OCI-LY7 (cell line): ENCODE measurements at regions not wholly inside any gene's neighbourhood (a gene's known extent, or its start where the extent isn't known, plus 50 kb on each side); places are given as distances from the start of the nearest gene placed in this dataset.

ENCODE experiments used
- BruUV-seq: library from RNA; stranded (reverse); fragments of 400-500 nt; replicated peaks from 2 replicates; lab custom pipeline; 2021; lab: Mats Ljungman, UMichigan
- CTCF ChIA-PET: fragments of 300-600 bp; sonication (Branson Sonifier 250); formaldehyde crosslinking; loops from one replicate; lab custom pipeline; 2022; ENCODE audit warnings: antibody characterized with exemption; ENCODE audit not compliant: unreplicated experiment; lab: Charles Lee
- POLR2A ChIA-PET: fragments of 300-600 bp; sonication (Branson Sonifier 250); formaldehyde crosslinking; loops from one replicate; lab custom pipeline; 2022; ENCODE audit warnings: antibody characterized with exemption; lab: Charles Lee
- DNase-seq: peaks from one replicate; pipeline ENCODE4 v3.0.0-alpha.2; 2015; ENCODE audit warnings: low spot score
- H2AFZ ChIP-seq: fragments of 200-600 bp; sonication (generic), shearing (Covaris generic); 2 replicates; pipeline ENCODE4 v1.6.1; 2014; ENCODE audit warnings: mild to moderate bottlenecking, antibody characterized with exemption, low read length, moderate library complexity
- H3K27ac ChIP-seq: fragments of 200-600 bp; sonication (generic); 2 replicates; pipeline ENCODE4 v1.5.1; 2014; ENCODE audit warnings: mixed run types, low read depth, mild to moderate bottlenecking, moderate library complexity, low read length, inconsistent platforms; ENCODE audit not compliant: poor library complexity, severe bottlenecking
- H3K36me3 ChIP-seq: fragments of 200-600 bp; sonication (generic); 2 replicates; pipeline ENCODE4 v1.6.1; 2014; ENCODE audit warnings: mild to moderate bottlenecking, antibody characterized with exemption, low read length, moderate library complexity, mixed read lengths; ENCODE audit not compliant: insufficient read depth
- H3K4me1 ChIP-seq: fragments of 200-600 bp; sonication (generic); 2 replicates; pipeline ENCODE4 v1.5.1; 2014; ENCODE audit warnings: mild to moderate bottlenecking, low read length; ENCODE audit not compliant: insufficient read depth, poor library complexity, severe bottlenecking
- H3K4me2 ChIP-seq: fragments of 200-600 bp; sonication (generic); 2 replicates; pipeline ENCODE4 v1.6.1; 2014; ENCODE audit warnings: mild to moderate bottlenecking, low read length
- H3K4me3 ChIP-seq: fragments of 200-600 bp; sonication (generic); 2 replicates; pipeline ENCODE4 v1.5.1; 2014; ENCODE audit warnings: mild to moderate bottlenecking, low read depth, low read length; ENCODE audit not compliant: poor library complexity, severe bottlenecking
- H3K79me2 ChIP-seq: fragments of 200-600 bp; sonication (generic); 2 replicates; pipeline ENCODE4 v1.6.1; 2016; ENCODE audit warnings: low read depth, mild to moderate bottlenecking, low read length, moderate library complexity, mixed read lengths; ENCODE audit not compliant: insufficient read depth
- H3K9me2 ChIP-seq: fragments of 200-600 bp; sonication (generic); 2 replicates; pipeline ENCODE4 v1.6.1; 2016; ENCODE audit warnings: mild to moderate bottlenecking, low read length, mixed read lengths; ENCODE audit not compliant: insufficient read depth
- H3K9me3 ChIP-seq: fragments of 200-600 bp; sonication (generic); 2 replicates; pipeline ENCODE4 v1.6.1; 2014; ENCODE audit warnings: mild to moderate bottlenecking, mixed run types, low read length, mixed read lengths
- H4K20me1 ChIP-seq: fragments of 200-600 bp; sonication (generic); 2 replicates; pipeline ENCODE4 v1.6.1; 2014; ENCODE audit warnings: mild to moderate bottlenecking, antibody characterized with exemption, low read length, moderate library complexity, mixed read lengths; ENCODE audit not compliant: insufficient read depth
- CTCF ChIP-seq: fragments of 200-600 bp; sonication (generic); conservative IDR thresholded peaks from 2 replicates; pipeline ENCODE4 v1.5.1; 2014; ENCODE audit warnings: mild to moderate bottlenecking, antibody characterized with exemption, low read length, moderate library complexity, mixed read lengths
- EZH2phosphoT487 ChIP-seq: fragments of 200-600 bp; sonication (generic); IDR thresholded peaks from 2 replicates; pipeline ENCODE4 v1.6.1; 2018; ENCODE audit warnings: low read depth, borderline replicate concordance, mild to moderate bottlenecking, mixed run types, antibody characterized with exemption, low read length, moderate library complexity, mixed read lengths
- intact Hi-C: fragments of 100-400 bp; cut with micrococcal nuclease; formaldehyde crosslinking; loops from one replicate; pipeline ENCODE4 v1.10.0; 2022; ENCODE audit not compliant: unreplicated experiment

DNA sequence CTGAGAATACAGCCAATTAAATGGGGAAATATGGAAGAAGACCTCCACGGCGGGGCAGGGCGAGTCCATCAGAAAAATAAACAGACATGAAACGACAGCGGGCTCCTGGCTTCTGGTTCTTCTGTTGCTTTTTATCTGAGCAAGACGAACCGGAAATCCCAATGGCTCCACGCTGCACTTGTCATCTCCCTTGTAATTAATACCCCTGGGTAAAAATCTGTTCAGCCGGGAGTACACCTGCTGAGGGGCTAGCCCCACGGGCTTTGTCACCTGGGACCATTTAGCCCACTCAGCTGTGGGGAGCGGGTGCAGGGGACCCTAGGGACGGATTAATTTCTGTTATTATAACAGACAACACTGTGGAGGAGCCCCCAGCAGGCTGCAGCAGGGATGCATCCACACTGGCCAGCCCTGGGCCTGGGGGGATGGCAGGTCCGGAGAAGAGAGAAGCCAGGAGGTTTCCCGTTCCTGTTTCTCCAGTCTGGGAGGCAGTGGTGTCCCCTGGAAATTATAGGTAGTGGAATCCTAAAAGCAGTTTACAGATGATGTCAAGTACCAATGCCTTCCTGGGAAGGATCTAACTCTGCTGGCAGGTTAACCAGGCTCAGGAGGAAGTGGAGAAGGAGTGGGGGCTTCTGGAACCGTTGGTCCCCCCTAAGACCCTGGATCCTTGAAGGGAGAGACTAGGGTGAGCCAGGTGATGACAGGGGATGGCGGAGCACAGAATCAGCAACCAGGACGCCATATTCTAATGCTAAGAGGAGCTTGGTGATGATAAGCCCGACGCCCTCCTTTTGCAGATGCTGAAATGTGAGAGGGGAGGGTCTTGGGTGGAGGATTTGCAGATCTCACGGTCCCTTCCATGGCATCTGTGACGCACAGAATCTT is 566.1 kb downstream of the PTPRU start:
- Histone ChIP-seq H3K36me3 (no peaks in the 10 kb centered on the region), H4K20me1 (no peaks in the 10 kb centered on the region), H3K9me2 (no peaks in the 10 kb centered on the region), H3K4me3 (no peak overlapping the region), H3K9me3 (no peaks in the 10 kb centered on the region), H3K79me2 (no peaks in the 10 kb centered on the region), H3K4me1 (no peaks in the 10 kb centered on the region), H2AFZ (no peak overlapping the region), H3K4me2 (no peak overlapping the region), H3K27ac (no peak overlapping the region)
- ChIA-PET CTCF (no interaction called here), POLR2A (no interaction called here)
- BruUV-seq = no TSS peak
- TF ChIP-seq EZH2phosphoT487 (no peak), CTCF (no peak)
- no peak for DNase-seq
- intact Hi-C loops = no loop called here

DNA sequence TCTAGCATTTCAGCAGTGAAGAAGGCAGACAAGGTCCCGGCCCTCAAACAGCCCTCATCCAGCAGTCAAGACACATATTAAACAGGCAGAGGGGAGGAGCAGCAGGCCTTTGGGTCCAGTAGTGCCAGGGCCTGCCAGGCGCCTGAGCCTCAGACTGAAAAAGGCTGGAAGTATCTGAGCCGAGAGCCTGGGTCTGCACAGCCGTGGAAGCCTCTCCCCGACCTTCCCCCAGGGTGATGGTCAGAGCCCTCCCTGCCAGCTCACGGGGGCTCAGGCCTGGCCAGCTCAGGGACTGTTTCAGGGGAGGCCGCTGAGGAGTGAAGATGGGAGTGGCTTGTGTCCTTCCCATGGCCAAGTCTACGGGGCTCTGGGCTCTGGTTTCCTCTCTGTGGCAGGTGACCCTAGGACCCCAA is 565.2 kb downstream of the PTPRU start:
- no peak overlapping the region for H3K4me3 ChIP-seq
- intact Hi-C loops = no loop called here
- no peaks in the 10 kb centered on the region for H4K20me1 ChIP-seq
- H3K27ac ChIP-seq = no peak overlapping the region
- H2AFZ ChIP-seq = no peak overlapping the region
- H3K4me2 ChIP-seq = no peak overlapping the region
- H3K36me3 ChIP-seq = no peaks in the 10 kb centered on the region
- no peaks in the 10 kb centered on the region for H3K9me3 ChIP-seq
- DNase-seq = no peak
- no peaks in the 10 kb centered on the region for H3K9me2 ChIP-seq
- ChIA-PET CTCF (no interaction called here), POLR2A (no interaction called here)
- no peak for TF ChIP-seq EZH2phosphoT487
- TF ChIP-seq CTCF = no peak
- no peaks in the 10 kb centered on the region for H3K79me2 ChIP-seq
- H3K4me1 ChIP-seq = no peaks in the 10 kb centered on the region
- no TSS peak for BruUV-seq

GRCh38 chr1:29801003-29801402 is 564.7 kb downstream of the PTPRU start:
- Histone ChIP-seq H4K20me1 (no peaks in the 10 kb centered on the region), H3K4me1 (no peaks in the 10 kb centered on the region), H3K9me2 (no peaks in the 10 kb centered on the region), H3K4me2 (no peak overlapping the region), H3K36me3 (no peaks in the 10 kb centered on the region), H3K4me3 (no peak overlapping the region), H3K9me3 (no peaks in the 10 kb centered on the region), H2AFZ (no peak overlapping the region), H3K27ac (no peak overlapping the region), H3K79me2 (no peaks in the 10 kb centered on the region)
- CTCF ChIA-PET = no interaction called here
- TF ChIP-seq CTCF (no peak), EZH2phosphoT487 (no peak)
- POLR2A ChIA-PET = no interaction called here
- no TSS peak for BruUV-seq
- intact Hi-C loops = no loop called here
- DNase-seq = no peak
